ENCODE measurements at regions not wholly inside any gene's neighbourhood (a gene's known extent, or its start where the extent isn't known, plus 50 kb on each side); places are given as distances from the start of the nearest gene placed in this dataset.

DNA sequence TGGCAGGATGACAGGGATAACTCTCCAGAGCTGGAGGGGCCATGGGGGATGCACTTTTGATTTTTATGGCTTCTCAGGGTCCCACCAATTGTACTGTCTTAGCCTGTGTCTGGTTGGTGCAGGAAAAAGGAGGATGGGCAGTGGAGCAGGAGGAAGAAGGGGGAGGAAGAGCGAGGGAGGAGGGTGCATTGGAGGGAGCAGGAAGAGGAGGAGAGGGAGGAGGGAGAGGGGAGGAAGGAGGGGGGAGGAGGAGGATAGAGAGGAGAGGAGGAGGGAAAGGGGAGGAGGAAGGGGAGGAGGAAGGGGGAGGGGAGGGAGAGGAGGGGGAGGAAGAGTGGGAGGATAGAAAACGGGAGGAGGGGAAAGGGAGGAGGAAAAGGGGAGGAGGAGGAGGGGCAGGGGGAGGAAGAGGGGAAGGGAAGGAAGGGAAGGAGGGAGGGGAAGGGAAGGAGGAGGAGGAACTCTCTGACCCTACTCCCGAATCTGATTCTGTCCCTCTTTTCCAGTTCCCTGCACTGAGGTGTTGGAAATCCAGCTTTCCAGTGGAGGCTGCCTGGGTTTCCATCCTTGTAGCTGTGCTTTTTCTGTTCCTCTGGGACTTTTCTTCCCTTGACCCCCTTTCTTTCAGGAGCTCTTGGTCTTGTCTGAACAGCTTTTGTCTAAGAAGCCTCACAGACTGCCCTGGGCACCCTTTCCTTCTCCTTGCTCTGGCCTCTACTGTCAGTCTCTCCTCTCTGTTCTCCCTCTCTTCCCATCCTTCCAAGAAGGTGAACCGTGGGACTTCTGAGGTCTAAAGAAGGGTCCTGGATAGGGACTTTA lies 149.4 kb downstream of the DHX35 start:
- no peaks in the 10 kb centered on the region for H3K79me2 ChIP-seq (ENCODE audit: insufficient read depth, low read length)
- no peak overlapping the region for H2AFZ ChIP-seq (ENCODE audit: low read length)
- H3K9me3 ChIP-seq (ENCODE audit: low read depth, low read length), result no peaks in the 10 kb centered on the region
- H3K4me3 ChIP-seq (ENCODE audit: insufficient read depth, low read length), result no peak overlapping the region
- H3K4me2 ChIP-seq (ENCODE audit: insufficient read depth, low read length), result no peak overlapping the region
- no peaks in the 10 kb centered on the region for H3K36me3 ChIP-seq (ENCODE audit: insufficient read depth, low read length)
- peaks cover 3% of the 10 kb centered on the region for H3K4me1 ChIP-seq (ENCODE audit: insufficient read depth, low read length)
- no peak overlapping the region for H3K27ac ChIP-seq (ENCODE audit: low read depth, low read length)
- TF ChIP-seq, protein P1, sequence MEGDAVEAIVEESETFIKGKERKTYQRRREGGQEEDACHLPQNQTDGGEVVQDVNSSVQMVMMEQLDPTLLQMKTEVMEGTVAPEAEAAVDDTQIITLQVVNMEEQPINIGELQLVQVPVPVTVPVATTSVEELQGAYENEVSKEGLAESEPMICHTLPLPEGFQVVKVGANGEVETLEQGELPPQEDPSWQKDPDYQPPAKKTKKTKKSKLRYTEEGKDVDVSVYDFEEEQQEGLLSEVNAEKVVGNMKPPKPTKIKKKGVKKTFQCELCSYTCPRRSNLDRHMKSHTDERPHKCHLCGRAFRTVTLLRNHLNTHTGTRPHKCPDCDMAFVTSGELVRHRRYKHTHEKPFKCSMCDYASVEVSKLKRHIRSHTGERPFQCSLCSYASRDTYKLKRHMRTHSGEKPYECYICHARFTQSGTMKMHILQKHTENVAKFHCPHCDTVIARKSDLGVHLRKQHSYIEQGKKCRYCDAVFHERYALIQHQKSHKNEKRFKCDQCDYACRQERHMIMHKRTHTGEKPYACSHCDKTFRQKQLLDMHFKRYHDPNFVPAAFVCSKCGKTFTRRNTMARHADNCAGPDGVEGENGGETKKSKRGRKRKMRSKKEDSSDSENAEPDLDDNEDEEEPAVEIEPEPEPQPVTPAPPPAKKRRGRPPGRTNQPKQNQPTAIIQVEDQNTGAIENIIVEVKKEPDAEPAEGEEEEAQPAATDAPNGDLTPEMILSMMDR (IDR thresholded peaks at IDR 0.05; ENCODE audit: extremely low read depth, low read depth, low read length), result no peak
- H3K27me3 ChIP-seq (ENCODE audit: insufficient read depth, low read length), result no peaks in the 10 kb centered on the region
- no peaks in the 10 kb centered on the region for H4K20me1 ChIP-seq (ENCODE audit: insufficient read depth, low read length)
- DNase-seq (ENCODE audit: insufficient read length, low spot score, missing footprints), result no peak

DNA sequence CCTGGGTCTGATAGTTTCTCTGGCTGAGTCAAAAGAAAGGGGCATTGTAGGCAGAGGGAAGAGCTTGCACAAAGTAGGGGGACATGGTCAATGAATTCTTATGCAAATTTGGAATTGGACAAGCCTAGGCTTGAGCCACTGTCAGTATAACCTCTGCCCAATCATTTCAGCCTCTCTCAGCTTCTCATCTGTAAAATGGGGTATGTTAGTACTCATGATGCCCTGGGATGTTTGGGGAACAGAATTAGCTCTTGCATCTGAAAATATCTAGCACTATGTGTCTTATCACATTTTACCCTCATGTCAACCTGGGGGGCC lies 148.6 kb downstream of the DHX35 start:
- no peak overlapping the region for H3K4me2 ChIP-seq (ENCODE audit: insufficient read depth, low read length)
- H3K27ac ChIP-seq (ENCODE audit: low read depth, low read length), result no peak overlapping the region
- no peaks in the 10 kb centered on the region for H3K9me3 ChIP-seq (ENCODE audit: low read depth, low read length)
- H3K79me2 ChIP-seq (ENCODE audit: insufficient read depth, low read length), result no peaks in the 10 kb centered on the region
- no peaks in the 10 kb centered on the region for H3K27me3 ChIP-seq (ENCODE audit: insufficient read depth, low read length)
- H2AFZ ChIP-seq (ENCODE audit: low read length), result no peak overlapping the region
- no peak overlapping the region for H3K4me3 ChIP-seq (ENCODE audit: insufficient read depth, low read length)
- TF ChIP-seq, protein P1 (IDR thresholded peaks at IDR 0.05; ENCODE audit: extremely low read depth, low read depth, low read length), result no peak
- no peak for DNase-seq (ENCODE audit: insufficient read length, low spot score, missing footprints)
- H4K20me1 ChIP-seq (ENCODE audit: insufficient read depth, low read length), result no peaks in the 10 kb centered on the region
- H3K36me3 ChIP-seq (ENCODE audit: insufficient read depth, low read length), result no peaks in the 10 kb centered on the region
- H3K4me1 ChIP-seq (ENCODE audit: insufficient read depth, low read length), result peaks cover 3% of the 10 kb centered on the region

GRCh38 chr20:39109933-39110818 lies 148.0 kb downstream of the DHX35 start:
- Histone ChIP-seq H4K20me1 (ENCODE audit: insufficient read depth, low read length) (no peaks in the 10 kb centered on the region), H3K4me1 (ENCODE audit: insufficient read depth, low read length) (peaks cover 3% of the 10 kb centered on the region), H3K27me3 (ENCODE audit: insufficient read depth, low read length) (no peaks in the 10 kb centered on the region), H3K4me2 (ENCODE audit: insufficient read depth, low read length) (no peak overlapping the region), H3K9me3 (ENCODE audit: low read depth, low read length) (no peaks in the 10 kb centered on the region), H3K4me3 (ENCODE audit: insufficient read depth, low read length) (no peak overlapping the region), H3K79me2 (ENCODE audit: insufficient read depth, low read length) (no peaks in the 10 kb centered on the region), H3K27ac (ENCODE audit: low read depth, low read length) (no peak overlapping the region), H2AFZ (ENCODE audit: low read length) (no peak overlapping the region), H3K36me3 (ENCODE audit: insufficient read depth, low read length) (no peaks in the 10 kb centered on the region)
- TF ChIP-seq, protein P1 (IDR thresholded peaks at IDR 0.05; ENCODE audit: extremely low read depth, low read depth, low read length), result no peak
- no peak for DNase-seq (ENCODE audit: insufficient read length, low spot score, missing footprints)

DNA sequence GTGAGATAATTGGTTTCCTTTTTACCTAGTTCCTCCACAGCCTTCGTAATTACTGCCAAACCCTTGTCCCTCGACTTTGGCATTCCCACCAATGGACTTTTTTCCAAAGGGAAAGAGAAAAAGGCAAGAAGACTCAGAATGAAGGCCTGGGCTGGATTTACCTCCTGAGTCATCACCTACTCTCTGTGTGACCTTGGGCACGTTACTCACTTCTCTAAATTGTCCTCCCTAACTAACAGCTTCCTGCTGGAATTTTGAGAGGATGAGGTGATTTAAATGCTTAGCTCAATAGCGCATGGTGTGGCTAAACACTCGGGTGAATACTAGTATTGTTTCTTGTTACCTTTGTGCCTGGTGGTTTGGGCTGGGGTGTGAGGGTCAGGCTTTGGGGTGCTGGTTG lies 146.6 kb downstream of the DHX35 start:
- no peaks in the 10 kb centered on the region for H3K36me3 ChIP-seq (ENCODE audit: insufficient read depth, low read length)
- TF ChIP-seq, protein P1 (IDR thresholded peaks at IDR 0.05; ENCODE audit: extremely low read depth, low read depth, low read length), result no peak
- no peak overlapping the region for H3K4me3 ChIP-seq (ENCODE audit: insufficient read depth, low read length)
- peaks cover under 1% of the 10 kb centered on the region for H3K9me3 ChIP-seq (ENCODE audit: low read depth, low read length)
- H3K4me1 ChIP-seq (ENCODE audit: insufficient read depth, low read length), result peaks cover 3% of the 10 kb centered on the region
- H4K20me1 ChIP-seq (ENCODE audit: insufficient read depth, low read length), result no peaks in the 10 kb centered on the region
- H3K27ac ChIP-seq (ENCODE audit: low read depth, low read length), result no peak overlapping the region
- peak; percentile 80 for DNase-seq (ENCODE audit: insufficient read length, low spot score, missing footprints)
- no peaks in the 10 kb centered on the region for H3K27me3 ChIP-seq (ENCODE audit: insufficient read depth, low read length)
- no peak overlapping the region for H2AFZ ChIP-seq (ENCODE audit: low read length)
- no peak overlapping the region for H3K4me2 ChIP-seq (ENCODE audit: insufficient read depth, low read length)
- no peaks in the 10 kb centered on the region for H3K79me2 ChIP-seq (ENCODE audit: insufficient read depth, low read length)
